GM12878 (cell line): ENCODE measurements at regions not wholly inside any gene's neighbourhood (a gene's known extent, or its start where the extent isn't known, plus 50 kb on each side); places are given as distances from the start of the nearest gene placed in this dataset.

Source experiments
- CBFB ChIP-seq: IDR thresholded peaks from 2 replicates; pipeline ENCODE4 v1.6.1; 2016; ENCODE audit warnings: antibody characterized with exemption, low read depth
- CHD1 ChIP-seq: IDR thresholded peaks from 2 replicates; pipeline ENCODE4 v1.6.1; 2012; ENCODE audit warnings: low read depth, low read length, improper control_type of control experiment
- CTCF ChIP-seq, 3 experiments: IDR thresholded peaks in 2 of 3; conservative IDR thresholded peaks in 1 of 3; 2 replicates each; pipeline ENCODE4 v1.5.1; 2011; ENCODE audit warnings: low read depth in 3 of 3, low read length in 3 of 3, mild to moderate bottlenecking in 3 of 3, control low read depth in 2 of 3, moderate library complexity in 2 of 3, inconsistent platforms in 1 of 3, mixed read lengths in 1 of 3; ENCODE audit not compliant: control insufficient read depth in 2 of 3, insufficient read depth in 1 of 3; ENCODE audit errors: extremely low read depth in 1 of 3
- EGR1 ChIP-seq, 2 experiments: IDR thresholded peaks; 1 replicate in 1 of 2; 2 replicates in 1 of 2; pipeline ENCODE4 v1.6.1; 2011 to 2012; ENCODE audit warnings: low read depth in 2 of 2, low read length in 2 of 2, borderline replicate concordance in 1 of 2, mild to moderate bottlenecking in 1 of 2, moderate library complexity in 1 of 2
- RAD21 ChIP-seq: IDR thresholded peaks from 2 replicates; pipeline ENCODE4 v1.6.1; 2011; ENCODE audit warnings: mild to moderate bottlenecking, low read depth, low read length, moderate library complexity; ENCODE audit not compliant: insufficient read depth
- RFX5 ChIP-seq: IDR thresholded peaks from 2 replicates; pipeline ENCODE4 v1.6.1; 2011; ENCODE audit warnings: low read depth, low read length, improper control_type of control experiment
- SIX5 ChIP-seq: IDR thresholded peaks from 2 replicates; pipeline ENCODE4 v1.6.1; 2011; ENCODE audit warnings: mild to moderate bottlenecking, low read depth, low read length, moderate library complexity; ENCODE audit not compliant: severe bottlenecking
- SRF ChIP-seq, 2 experiments: IDR thresholded peaks; 2 replicates each; pipeline ENCODE4 v1.6.1; 2011; ENCODE audit warnings: low read depth in 2 of 2, low read length in 2 of 2, mild to moderate bottlenecking in 1 of 2, moderate library complexity in 1 of 2
- TCF7 ChIP-seq: IDR thresholded peaks from 2 replicates; pipeline ENCODE4 v1.6.1; 2014; ENCODE audit warnings: antibody characterized with exemption, borderline replicate concordance

GRCh38 chr5:56587381-56588130, 227.8 kb upstream of the MAP3K1 start:
- TF ChIP-seq RAD21: no peak
- no peak for TF ChIP-seq CHD1
- TF ChIP-seq TCF7: no peak
- TF ChIP-seq SRF (IDR thresholded peaks at IDR 0.05; ENCODE audit: low read depth in 2 of 2, low read length in 2 of 2): no peak
- TF ChIP-seq CTCF (IDR thresholded peaks at IDR 0.05 in 2 of 3, conservative IDR thresholded peaks at IDR 0.05 in 1 of 3; ENCODE audit: control insufficient read depth in 2 of 3, extremely low read depth in 1 of 3, insufficient read depth in 1 of 3, low read depth in 3 of 3, low read length in 3 of 3): no peak
- TF ChIP-seq SIX5: no peak
- TF ChIP-seq EGR1 (IDR thresholded peaks at IDR 0.05; ENCODE audit: borderline replicate concordance in 1 of 2, low read depth in 2 of 2, low read length in 2 of 2): no peak
- no peak for TF ChIP-seq CBFB
- TF ChIP-seq RFX5: no peak
